ENCODE measurements at regions not wholly inside any gene's neighbourhood (a gene's known extent, or its start where the extent isn't known, plus 50 kb on each side); places are given as distances from the start of the nearest gene placed in this dataset.
"Not testable (repeated sequence)": the region's sequence is repeated elsewhere in the genome, so short reads cannot be mapped to it uniquely, and the experiment has no call there.

DNA sequence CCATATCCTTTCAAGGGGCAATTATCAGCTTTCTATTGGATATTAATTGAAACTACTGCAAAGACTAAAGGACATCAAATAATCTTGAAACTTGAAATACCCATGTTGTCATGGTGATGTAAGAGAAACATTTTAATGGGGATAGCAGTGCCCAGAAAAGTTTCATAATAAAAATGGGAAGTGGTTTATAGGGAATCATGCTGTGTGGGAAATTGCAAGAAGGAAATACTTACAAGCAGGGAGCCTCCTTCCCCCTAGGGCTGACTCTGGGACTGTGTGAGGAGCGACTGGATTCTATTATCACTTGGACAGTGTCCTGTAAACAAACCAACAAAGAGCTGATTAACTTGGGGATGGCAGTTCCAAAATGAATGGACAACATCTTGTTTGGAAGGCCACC lies 1393.1 kb upstream of the GOT2 start:
- no peak overlapping the region for H3K4me3 ChIP-seq (ENCODE audit: low read depth, low read length)
- DNase-seq (ENCODE audit: low read depth) = no peak
- TF ChIP-seq, protein P1, sequence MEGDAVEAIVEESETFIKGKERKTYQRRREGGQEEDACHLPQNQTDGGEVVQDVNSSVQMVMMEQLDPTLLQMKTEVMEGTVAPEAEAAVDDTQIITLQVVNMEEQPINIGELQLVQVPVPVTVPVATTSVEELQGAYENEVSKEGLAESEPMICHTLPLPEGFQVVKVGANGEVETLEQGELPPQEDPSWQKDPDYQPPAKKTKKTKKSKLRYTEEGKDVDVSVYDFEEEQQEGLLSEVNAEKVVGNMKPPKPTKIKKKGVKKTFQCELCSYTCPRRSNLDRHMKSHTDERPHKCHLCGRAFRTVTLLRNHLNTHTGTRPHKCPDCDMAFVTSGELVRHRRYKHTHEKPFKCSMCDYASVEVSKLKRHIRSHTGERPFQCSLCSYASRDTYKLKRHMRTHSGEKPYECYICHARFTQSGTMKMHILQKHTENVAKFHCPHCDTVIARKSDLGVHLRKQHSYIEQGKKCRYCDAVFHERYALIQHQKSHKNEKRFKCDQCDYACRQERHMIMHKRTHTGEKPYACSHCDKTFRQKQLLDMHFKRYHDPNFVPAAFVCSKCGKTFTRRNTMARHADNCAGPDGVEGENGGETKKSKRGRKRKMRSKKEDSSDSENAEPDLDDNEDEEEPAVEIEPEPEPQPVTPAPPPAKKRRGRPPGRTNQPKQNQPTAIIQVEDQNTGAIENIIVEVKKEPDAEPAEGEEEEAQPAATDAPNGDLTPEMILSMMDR (IDR thresholded peaks at IDR 0.05; ENCODE audit: insufficient read depth, low read depth, low read length) = no peak

DNA sequence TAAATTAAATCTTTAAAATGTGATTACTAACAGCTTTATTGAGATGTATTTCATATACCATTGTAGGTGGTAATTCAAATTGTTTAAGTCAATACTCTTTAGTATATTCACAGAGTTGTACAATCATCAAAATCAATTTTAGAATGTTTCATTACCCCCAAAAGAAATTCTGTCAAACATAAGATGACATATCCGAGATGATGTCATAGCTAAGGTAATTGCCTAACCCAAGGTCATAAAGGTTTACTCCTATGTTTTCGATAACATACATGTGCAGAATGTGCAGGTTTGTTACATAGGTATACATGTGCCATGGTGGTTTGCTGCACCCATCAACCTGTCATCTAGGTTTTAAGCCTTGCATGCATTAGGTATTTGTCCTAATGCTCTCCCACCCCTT lies 1392.0 kb upstream of the GOT2 start:
- DNase-seq (ENCODE audit: low read depth); H3K4me3 ChIP-seq (ENCODE audit: low read depth, low read length): not testable (repeated sequence)

GRCh38 chr16:60123392-60124023 lies 1389.4 kb upstream of the GOT2 start:
- no peak overlapping the region for H3K4me3 ChIP-seq (ENCODE audit: low read depth, low read length)
- DNase-seq (ENCODE audit: low read depth) = no peak
- TF ChIP-seq, protein P1 (IDR thresholded peaks at IDR 0.05; ENCODE audit: insufficient read depth, low read depth, low read length) = no peak

DNA sequence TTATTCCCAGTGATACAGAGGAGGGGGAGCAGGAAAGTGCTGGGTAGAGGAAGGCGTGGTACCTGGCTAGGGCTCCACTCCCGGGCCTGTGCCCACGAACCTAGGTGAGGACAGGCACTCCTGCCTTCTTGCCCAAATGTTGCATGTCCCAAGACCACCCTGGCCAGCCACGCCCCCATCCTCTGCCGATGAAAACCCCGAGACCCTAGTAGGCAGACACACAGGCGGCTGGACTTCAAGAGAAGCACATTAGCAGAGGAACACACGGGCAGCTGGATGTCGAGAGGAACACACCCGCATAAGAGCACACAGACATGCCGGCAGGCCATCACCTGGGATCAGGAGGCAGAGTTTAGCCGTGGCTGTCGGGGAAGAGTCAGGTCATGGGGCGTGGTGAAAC lies 1386.5 kb upstream of the GOT2 start:
- H3K4me3 ChIP-seq (ENCODE audit: low read depth, low read length) = no peak overlapping the region
- DNase-seq (ENCODE audit: low read depth) = no peak
- TF ChIP-seq, protein P1 (IDR thresholded peaks at IDR 0.05; ENCODE audit: insufficient read depth, low read depth, low read length) = no peak

DNA sequence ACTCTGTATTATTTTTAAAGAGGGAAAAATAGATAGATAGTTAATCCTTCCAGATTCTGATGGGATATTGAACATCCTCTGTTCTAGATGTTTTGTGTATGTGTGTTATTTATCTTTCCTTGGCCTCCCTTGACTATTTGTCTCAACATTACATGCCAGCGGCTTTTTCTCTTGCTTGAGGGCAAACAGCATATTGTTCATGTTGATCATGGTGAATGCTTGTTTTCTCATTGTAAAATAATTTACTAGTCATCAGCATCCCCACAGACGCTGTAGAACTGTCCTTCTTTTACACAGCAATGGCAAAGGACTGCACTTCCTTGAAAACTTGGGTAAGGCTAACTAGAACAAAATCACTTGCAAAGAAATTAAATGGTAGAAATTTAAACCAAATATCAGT lies 1376.4 kb upstream of the GOT2 start:
- TF ChIP-seq, protein P1 (IDR thresholded peaks at IDR 0.05; ENCODE audit: insufficient read depth, low read depth, low read length) = no peak
- no peak for DNase-seq (ENCODE audit: low read depth)
- H3K4me3 ChIP-seq (ENCODE audit: low read depth, low read length) = no peak overlapping the region

DNA sequence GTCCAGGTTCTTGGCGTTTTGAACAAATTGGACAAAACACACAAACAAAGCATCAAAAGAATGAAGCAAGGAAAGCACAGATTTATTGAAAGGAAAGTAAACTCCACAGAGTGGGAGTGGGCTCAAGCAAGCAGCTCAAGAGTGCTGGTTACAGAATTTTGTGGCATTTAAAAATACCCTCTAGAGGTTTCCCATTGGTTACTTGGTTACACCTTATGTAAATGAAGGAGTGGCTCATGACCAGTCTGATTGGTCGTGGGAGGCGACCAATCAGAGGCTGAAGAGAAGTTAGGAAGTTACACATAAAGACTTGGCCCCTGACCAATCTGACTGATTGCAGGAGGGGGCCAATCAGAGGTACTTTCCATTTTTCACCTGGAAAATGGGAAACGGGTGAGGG lies 1373.8 kb upstream of the GOT2 start:
- no peak overlapping the region for H3K4me3 ChIP-seq (ENCODE audit: low read depth, low read length)
- DNase-seq (ENCODE audit: low read depth) = no peak
- TF ChIP-seq, protein P1 (IDR thresholded peaks at IDR 0.05; ENCODE audit: insufficient read depth, low read depth, low read length) = no peak

DNA sequence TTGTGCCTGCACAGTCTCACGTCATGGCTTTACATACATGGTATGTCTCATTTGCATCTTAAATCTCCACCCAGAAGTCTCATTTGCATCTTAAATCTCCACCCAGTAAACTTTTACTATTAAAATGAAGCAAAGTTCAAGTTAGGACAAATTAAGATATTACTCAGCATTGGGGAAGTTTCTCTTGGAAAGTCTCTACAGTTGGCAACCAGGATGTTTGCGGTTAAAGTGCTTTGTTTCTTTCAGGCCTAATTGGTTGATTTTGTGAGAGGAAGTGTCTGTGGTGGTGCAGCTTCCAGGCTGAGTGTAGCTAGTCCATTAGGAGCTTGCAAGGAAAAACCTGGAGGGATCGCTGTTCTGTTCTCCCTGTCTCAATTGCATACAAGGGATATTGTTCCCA lies 1373.3 kb upstream of the GOT2 start:
- DNase-seq (ENCODE audit: low read depth) = no peak
- TF ChIP-seq, protein P1 (IDR thresholded peaks at IDR 0.05; ENCODE audit: insufficient read depth, low read depth, low read length) = no peak
- no peak overlapping the region for H3K4me3 ChIP-seq (ENCODE audit: low read depth, low read length)

All from fibroblast of villous mesenchyme (primary cell).